Stomach (tissue), 8 donors: ENCODE measurements at regions not wholly inside any gene's neighbourhood (a gene's known extent, or its start where the extent isn't known, plus 50 kb on each side); places are given as distances from the start of the nearest gene placed in this dataset.

ENCODE experiments used
- DNase-seq, 2 donors: peaks; one replicate each; pipeline versions ENCODE4 v3.0.0 to v3.0.0-alpha.2; 2013 to 2019
- H3K27ac ChIP-seq, 5 donors: fragments of 200-600 bp in 4 of 5; sonication (generic) in 4 of 5; one replicate each; pipeline ENCODE4 v1.5.1; 2013 to 2019; ENCODE audit warnings: mild to moderate bottlenecking in 1 of 5, moderate library complexity in 1 of 5
- H3K27me3 ChIP-seq, 3 donors: fragments of 200-600 bp; sonication (generic); one replicate each; pipeline ENCODE4 v1.5.1; 2017 to 2019; ENCODE audit warnings: mixed run types in 1 of 3
- H3K36me3 ChIP-seq, 4 donors: fragments of 200-600 bp; sonication (generic); 1 replicate in 3 of 4; 2 replicates in 1 of 4; pipeline ENCODE4 v1.5.1; 2016 to 2019
- H3K4me1 ChIP-seq, 4 donors: fragments of 200-600 bp; sonication (generic); one replicate each; pipeline ENCODE4 v1.5.1; 2016 to 2019
- H3K4me3 ChIP-seq, 4 donors: fragments of 200-600 bp; sonication (generic) in 3 of 4; one replicate each; pipeline ENCODE4 v1.5.1; 2016 to 2019; ENCODE audit warnings: mild to moderate bottlenecking in 1 of 4
- H3K9me3 ChIP-seq, 4 donors: fragments of 200-600 bp; sonication (generic); one replicate each; pipeline ENCODE4 v1.5.1; 2016 to 2019
- EP300 ChIP-seq: sonication (generic); formaldehyde crosslinking; IDR thresholded peaks from one replicate; pipeline ENCODE4 v1.6.1; 2017; ENCODE audit warnings: antibody characterized with exemption
- POLR2A ChIP-seq, 4 donors: fragments of 450-650 bp; IDR thresholded peaks; one replicate each; pipeline ENCODE4 v1.6.1; 2016; ENCODE audit warnings: antibody characterized with exemption in 4 of 4, control low read depth in 2 of 4, mild to moderate bottlenecking in 1 of 4, moderate library complexity in 1 of 4
- POLR2AphosphoS5 ChIP-seq, 3 donors: sonication (generic); formaldehyde crosslinking; IDR thresholded peaks; one replicate each; pipeline ENCODE4 v1.6.1; 2016; ENCODE audit warnings: antibody characterized with exemption in 3 of 3
- WGBS, 5 donors: extraction: QIAGEN DNeasy Blood & Tissue Kit in 3 of 5; methylation state at CpG; one replicate each; pipeline versions ENCODE4 v1.1.5 to v1.1.7; 2013 to 2018; 5-methylcytosine and 5-hydroxymethylcytosine counted together
- intact Hi-C: fragments of 100-400 bp; cut with DNase I; formaldehyde crosslinking; loops from one replicate; pipeline ENCODE4 v1.15.1; 2023; ENCODE audit warnings: low total_unique reads
- TF ChIP-seq, protein P1 (sequence below), 7 experiments: fragments of 450-650 bp in 4 of 7; fragments of 200-600 bp in 3 of 7; sonication (generic) in 3 of 7; IDR thresholded peaks; one replicate each; pipeline ENCODE4 v1.5.1; 2016 to 2019; ENCODE audit warnings: antibody characterized with exemption in 7 of 7, control low read depth in 2 of 7, mild to moderate bottlenecking in 1 of 7
- donor health status: healthy with polysubstance abuse.
- donor health status: Bipolar disorder and iron deficiency.
- donor health status: healthy.

GRCh38 chrX:9151772-9152307 lies 117.9 kb upstream of the FAM9B start:
- Histone ChIP-seq H3K9me3 (peaks cover 0 to 7% (median 0%) of the 10 kb centered on the region in 4 donors), H3K36me3 (no peaks in the 10 kb centered on the region), H3K4me3 (no peak overlapping the region), H3K4me1 (peaks cover 0 to 7% (median 0%) of the 10 kb centered on the region in 4 donors), H3K27ac (no peak overlapping the region), H3K27me3 (no peaks in the 10 kb centered on the region)
- intact Hi-C loops, result no loop called here
- WGBS, 5 donors, result 87 to 98% (median 95%) methylated on average over 2 of the region's 2 CpGs
- DNase-seq, result no peak
- TF ChIP-seq POLR2AphosphoS5 (IDR thresholded peaks at IDR 0.05), result no peak
- no peak for TF ChIP-seq POLR2A (IDR thresholded peaks at IDR 0.05)
- no peak for TF ChIP-seq EP300
- TF ChIP-seq, protein P1, sequence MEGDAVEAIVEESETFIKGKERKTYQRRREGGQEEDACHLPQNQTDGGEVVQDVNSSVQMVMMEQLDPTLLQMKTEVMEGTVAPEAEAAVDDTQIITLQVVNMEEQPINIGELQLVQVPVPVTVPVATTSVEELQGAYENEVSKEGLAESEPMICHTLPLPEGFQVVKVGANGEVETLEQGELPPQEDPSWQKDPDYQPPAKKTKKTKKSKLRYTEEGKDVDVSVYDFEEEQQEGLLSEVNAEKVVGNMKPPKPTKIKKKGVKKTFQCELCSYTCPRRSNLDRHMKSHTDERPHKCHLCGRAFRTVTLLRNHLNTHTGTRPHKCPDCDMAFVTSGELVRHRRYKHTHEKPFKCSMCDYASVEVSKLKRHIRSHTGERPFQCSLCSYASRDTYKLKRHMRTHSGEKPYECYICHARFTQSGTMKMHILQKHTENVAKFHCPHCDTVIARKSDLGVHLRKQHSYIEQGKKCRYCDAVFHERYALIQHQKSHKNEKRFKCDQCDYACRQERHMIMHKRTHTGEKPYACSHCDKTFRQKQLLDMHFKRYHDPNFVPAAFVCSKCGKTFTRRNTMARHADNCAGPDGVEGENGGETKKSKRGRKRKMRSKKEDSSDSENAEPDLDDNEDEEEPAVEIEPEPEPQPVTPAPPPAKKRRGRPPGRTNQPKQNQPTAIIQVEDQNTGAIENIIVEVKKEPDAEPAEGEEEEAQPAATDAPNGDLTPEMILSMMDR (IDR thresholded peaks at IDR 0.05), result no peak

GRCh38 chrX:9153300-9153699 lies 119.4 kb upstream of the FAM9B start:
- Histone ChIP-seq H3K4me1 (no peaks in the 10 kb centered on the region), H3K27me3 (no peaks in the 10 kb centered on the region), H3K27ac (no peak overlapping the region), H3K9me3 (peaks cover 0 to 7% (median 0%) of the 10 kb centered on the region in 4 donors), H3K36me3 (no peaks in the 10 kb centered on the region), H3K4me3 (no peak overlapping the region)
- 63 to 80% (median 74%) methylated on average over 1 of the region's 1 CpG for WGBS, 5 donors
- DNase-seq, result no peak
- TF ChIP-seq, protein P1 (IDR thresholded peaks at IDR 0.05), result no peak
- TF ChIP-seq POLR2AphosphoS5 (IDR thresholded peaks at IDR 0.05) (no peak), EP300 (no peak), POLR2A (IDR thresholded peaks at IDR 0.05) (no peak)
- intact Hi-C loops, result no loop called here

DNA sequence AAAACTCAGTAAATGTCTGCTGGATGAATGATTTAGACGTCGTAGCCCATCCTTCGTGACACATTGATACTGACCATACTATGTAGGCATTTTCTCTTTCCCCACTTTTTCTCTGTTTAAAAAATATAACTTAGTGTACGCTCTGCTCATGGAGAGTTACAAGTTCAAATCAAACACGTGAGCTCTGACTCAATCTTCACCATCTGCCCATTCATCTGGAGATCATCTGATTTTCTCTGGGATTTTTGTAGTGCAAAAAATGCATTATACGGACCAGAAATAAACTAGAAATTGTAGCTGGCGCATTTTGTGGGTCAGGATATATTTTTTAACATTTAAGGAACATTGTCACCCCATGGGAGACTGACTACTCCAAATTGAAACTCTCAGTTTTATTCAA lies 124.7 kb upstream of the FAM9B start:
- Histone ChIP-seq H3K4me3 (no peak overlapping the region), H3K27me3 (no peaks in the 10 kb centered on the region), H3K9me3 (peaks cover 0 to 7% (median 0%) of the 10 kb centered on the region in 4 donors), H3K4me1 (peaks cover 0 to 4% (median 0%) of the 10 kb centered on the region in 4 donors), H3K27ac (no peak overlapping the region), H3K36me3 (no peaks in the 10 kb centered on the region)
- TF ChIP-seq POLR2AphosphoS5 (IDR thresholded peaks at IDR 0.05), result no peak
- 77 to 89% (median 87%) methylated on average over 7 of the region's 7 CpGs for WGBS, 5 donors
- intact Hi-C loops, result no loop called here
- DNase-seq, result no peak

DNA sequence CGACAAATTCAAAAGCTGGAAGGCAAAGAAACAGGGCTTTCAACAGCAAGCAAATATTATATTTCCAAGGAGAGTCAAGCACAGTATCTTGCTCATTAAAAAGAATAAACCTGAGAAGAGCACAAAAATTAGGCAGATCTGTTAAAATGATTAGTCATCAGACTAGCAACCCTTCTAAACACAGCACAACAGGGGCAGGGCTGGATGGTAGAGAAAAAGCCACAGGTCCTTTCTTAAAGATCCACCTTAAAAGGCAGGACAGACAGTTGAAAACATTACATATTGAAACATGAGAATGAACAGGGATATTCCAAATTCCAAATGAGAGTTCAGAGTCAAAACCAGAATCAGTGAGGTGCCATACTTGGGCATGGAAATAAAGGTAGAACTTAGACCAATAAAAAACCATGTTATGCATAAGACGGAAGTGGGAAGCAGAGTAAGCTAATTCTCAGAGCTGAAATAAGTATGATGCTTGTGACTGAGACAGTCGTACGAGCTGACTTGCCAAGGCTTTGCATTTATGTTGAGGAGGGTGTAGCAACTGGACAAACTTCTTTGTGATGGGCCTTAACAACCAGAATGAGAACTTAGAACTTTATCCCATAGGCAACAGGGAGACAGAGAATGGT lies 126.9 kb upstream of the FAM9B start:
- H3K36me3 ChIP-seq, result no peaks in the 10 kb centered on the region
- peaks cover 0 to 4% (median 0%) of the 10 kb centered on the region in 4 donors for H3K4me1 ChIP-seq
- H3K4me3 ChIP-seq, result no peak overlapping the region
- no peaks in the 10 kb centered on the region for H3K9me3 ChIP-seq
- DNase-seq, result no peak
- 90 to 96% (median 91%) methylated on average over 2 to 4 of the region's 4 CpGs for WGBS, 5 donors
- no peaks in the 10 kb centered on the region for H3K27me3 ChIP-seq
- H3K27ac ChIP-seq, result no peak overlapping the region
- no peak for TF ChIP-seq POLR2AphosphoS5 (IDR thresholded peaks at IDR 0.05)
- TF ChIP-seq POLR2A (IDR thresholded peaks at IDR 0.05), result no peak
- TF ChIP-seq, protein P1 (IDR thresholded peaks at IDR 0.05), result no peak
- TF ChIP-seq EP300, result no peak
- intact Hi-C loops, result no loop called here

GRCh38 chrX:9162698-9163097 lies 128.8 kb upstream of the FAM9B start:
- Histone ChIP-seq H3K36me3 (no peaks in the 10 kb centered on the region), H3K9me3 (peaks cover 0 to 8% (median 0%) of the 10 kb centered on the region in 4 donors), H3K4me1 (peaks cover 0 to 4% (median 0%) of the 10 kb centered on the region in 4 donors), H3K4me3 (no peak overlapping the region), H3K27ac (no peak overlapping the region), H3K27me3 (no peaks in the 10 kb centered on the region)
- intact Hi-C loops, result no loop called here
- WGBS, 5 donors, result 83 to 91% (median 86%) methylated on average over 3 of the region's 3 CpGs
- TF ChIP-seq EP300 (no peak), POLR2AphosphoS5 (IDR thresholded peaks at IDR 0.05) (no peak), POLR2A (IDR thresholded peaks at IDR 0.05) (no peak)
- TF ChIP-seq, protein P1 (IDR thresholded peaks at IDR 0.05), result no peak
- DNase-seq, result no peak
